DMS153 treated with DMSO at 0.1 percent for 48 hours (cell line): ENCODE measurements at regions not wholly inside any gene's neighbourhood (a gene's known extent, or its start where the extent isn't known, plus 50 kb on each side); places are given as distances from the start of the nearest gene placed in this dataset.
"Not testable (repeated sequence)": the region's sequence is repeated elsewhere in the genome, so short reads cannot be mapped to it uniquely, and the experiment has no call there.

Experiments used
- DNase-seq: peaks from one replicate; lab custom pipeline; 2025; ENCODE audit not compliant: unreplicated experiment; lab: John Stamatoyannopoulos, UW

GRCh38 chr9:68593760-68594159 lies 53.1 kb upstream of the TMEM252 start:
- DNase-seq, result not testable (repeated sequence)

DNA sequence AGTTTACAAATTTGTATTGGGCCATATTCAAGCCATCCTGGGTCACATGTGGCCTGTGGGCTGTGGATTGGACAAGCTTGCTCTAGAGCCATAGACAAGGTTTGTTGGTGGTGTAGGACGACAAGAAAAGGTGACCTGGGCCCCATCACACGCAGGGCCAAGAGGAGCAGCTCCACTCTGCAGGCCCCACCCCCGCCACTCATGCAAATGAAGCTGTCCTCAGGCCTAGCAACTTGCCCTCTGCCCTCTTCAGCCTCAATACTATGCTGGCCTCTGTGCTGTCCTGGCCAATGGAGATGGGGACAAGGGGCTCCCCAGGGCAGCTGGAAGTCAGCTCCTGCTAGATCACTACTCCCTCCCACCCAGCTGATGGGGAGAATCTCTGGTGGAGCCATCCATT lies 55.2 kb upstream of the TMEM252 start:
- DNase-seq, result no peak

GRCh38 chr9:68597362-68597997 lies 56.8 kb upstream of the TMEM252 start:
- DNase-seq, result no peak

GRCh38 chr9:68599826-68600225 lies 59.1 kb upstream of the TMEM252 start:
- no peak for DNase-seq

- DNase-seq, result no peak
These were observed 60.4 kb upstream of the TMEM252 start for GRCh38 chr9:68601081-68601480.

DNA sequence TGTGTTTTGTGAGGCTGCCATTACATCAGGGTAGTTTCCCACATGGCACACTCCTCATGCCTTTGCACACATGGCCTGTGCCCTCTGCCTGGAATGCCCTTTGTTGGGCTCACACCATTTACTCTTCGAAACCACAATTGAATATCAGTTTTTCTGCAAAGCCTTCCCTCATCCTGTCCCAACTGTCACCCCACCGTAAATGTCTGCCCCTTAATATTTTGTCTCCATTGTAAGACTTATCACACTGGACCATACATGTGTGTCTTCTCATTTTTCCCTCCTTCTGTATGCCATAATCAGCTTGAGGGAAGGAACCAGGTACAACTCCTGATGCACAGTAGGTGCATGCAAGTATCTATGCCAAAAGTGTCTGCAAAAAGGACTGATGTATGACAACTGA lies 62.7 kb upstream of the TMEM252 start:
- no peak for DNase-seq

GRCh38 chr9:68608763-68609162 lies 68.1 kb upstream of the TMEM252 start:
- no peak for DNase-seq

- DNase-seq, result no peak
These were observed 69.3 kb upstream of the TMEM252 start for GRCh38 chr9:68609901-68610415.

- no peak for DNase-seq
These were observed 73.4 kb upstream of the TMEM252 start for GRCh38 chr9:68614121-68614520.

DNA sequence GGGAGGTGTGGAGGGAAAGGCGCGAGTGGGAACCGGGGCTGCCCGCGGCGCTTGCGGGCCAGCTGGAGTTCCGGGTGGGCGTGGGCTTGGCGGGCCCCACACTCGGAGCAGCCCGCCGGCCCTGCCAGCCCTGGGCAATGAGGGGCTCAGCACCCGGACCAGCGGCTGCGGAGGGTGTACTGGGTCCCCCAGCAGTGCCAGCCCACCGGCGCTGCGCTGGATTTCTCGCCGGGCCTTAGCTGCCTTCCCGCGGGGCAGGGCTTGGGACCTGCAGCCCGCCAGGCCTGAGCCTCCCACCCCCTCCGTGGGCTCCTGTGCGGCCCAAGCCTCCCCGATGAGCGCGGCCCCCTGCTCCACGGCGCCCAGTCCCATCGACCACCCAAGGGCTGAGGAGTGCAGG lies 76.3 kb upstream of the TMEM252 start:
- DNase-seq, result not testable (repeated sequence)

DNA sequence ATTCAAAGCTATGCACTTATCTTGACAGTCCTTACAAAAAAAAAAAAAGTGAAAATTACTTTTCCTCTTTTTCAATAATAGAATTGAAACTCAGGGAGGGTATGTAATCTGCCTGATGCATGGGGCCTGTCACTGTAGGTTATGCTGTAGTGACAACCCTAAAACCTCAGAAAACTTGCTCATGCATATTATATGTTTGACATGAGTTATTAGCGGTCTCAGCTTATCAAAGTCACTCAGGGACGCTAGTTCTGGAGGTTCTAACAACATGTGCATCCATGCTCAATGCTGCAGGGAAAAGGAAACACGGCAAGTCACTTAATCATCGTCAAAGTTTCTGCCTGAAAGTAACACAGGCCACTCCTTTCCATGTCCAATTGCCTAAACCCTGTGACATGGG lies 78.4 kb upstream of the TMEM252 start:
- DNase-seq, result no peak

DNA sequence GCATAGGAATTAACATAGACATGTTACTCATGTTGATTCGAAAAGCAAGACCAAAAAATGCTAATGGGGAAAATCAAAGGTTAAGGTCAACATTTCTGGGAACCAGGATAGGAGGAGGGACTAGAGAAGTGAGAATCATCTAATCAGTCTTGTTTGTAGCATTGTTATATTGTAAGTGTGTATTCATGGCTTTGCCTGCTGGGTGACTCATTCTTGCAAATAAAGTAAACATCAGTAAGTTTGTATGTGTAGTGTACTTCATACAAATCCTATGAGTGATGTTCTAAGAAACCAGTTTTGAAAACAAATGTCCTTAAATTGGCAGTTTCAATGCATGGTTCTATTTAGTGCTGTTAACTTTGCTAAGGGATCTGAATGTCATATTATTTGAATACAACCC lies 79.0 kb upstream of the TMEM252 start:
- DNase-seq, result no peak

GRCh38 chr9:68625559-68625958 lies 79.5 kb upstream of the PIP5K1B start:
- DNase-seq, result no peak

- DNase-seq, result no peak
These were observed 78.5 kb upstream of the PIP5K1B start for GRCh38 chr9:68626526-68626925.

GRCh38 chr9:68627104-68627503 lies 77.9 kb upstream of the PIP5K1B start:
- no peak for DNase-seq

- DNase-seq, result no peak
These were observed 77.4 kb upstream of the PIP5K1B start for GRCh38 chr9:68627594-68627993.

DNA sequence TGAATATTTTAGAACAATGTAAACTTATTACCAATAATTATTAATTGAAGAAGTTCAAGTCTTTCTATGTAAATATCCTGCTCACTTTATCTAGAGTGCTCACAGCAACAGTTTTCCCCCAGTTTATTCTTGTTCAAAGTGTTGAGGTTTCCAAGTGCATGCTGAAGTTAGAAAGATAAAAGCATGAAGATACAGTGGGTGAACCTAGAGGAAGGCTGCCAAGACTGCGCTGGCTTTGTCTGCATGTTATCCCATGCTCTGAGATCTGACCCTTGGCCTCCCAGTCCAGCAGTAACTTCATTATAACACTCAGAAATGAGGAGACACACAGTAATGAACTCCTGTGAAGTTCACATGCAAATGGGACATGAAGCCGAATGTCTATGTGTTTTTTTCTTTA lies 76.0 kb upstream of the PIP5K1B start:
- DNase-seq, result no peak

DNA sequence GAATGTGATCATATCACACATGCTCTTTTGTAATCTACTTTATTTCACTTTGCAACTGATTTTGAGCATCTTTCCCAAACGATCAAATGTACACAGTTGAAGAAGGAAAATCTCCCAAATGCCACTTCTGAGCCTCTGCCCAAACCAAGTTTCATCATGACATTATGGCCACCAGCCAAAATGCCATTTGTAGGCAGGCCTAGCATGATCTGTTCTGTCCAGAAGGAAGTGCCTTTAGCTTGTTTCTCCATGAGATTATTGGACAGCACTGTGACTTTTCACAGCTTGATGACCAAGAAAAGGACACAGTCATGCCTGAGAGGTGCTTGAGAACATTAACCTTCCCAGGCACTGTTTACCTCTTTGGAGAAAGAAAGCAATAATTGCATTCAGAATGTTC lies 73.2 kb upstream of the PIP5K1B start:
- no peak for DNase-seq

GRCh38 chr9:68637020-68637419 lies 68.0 kb upstream of the PIP5K1B start:
- peak; percentile 77 for DNase-seq

DNA sequence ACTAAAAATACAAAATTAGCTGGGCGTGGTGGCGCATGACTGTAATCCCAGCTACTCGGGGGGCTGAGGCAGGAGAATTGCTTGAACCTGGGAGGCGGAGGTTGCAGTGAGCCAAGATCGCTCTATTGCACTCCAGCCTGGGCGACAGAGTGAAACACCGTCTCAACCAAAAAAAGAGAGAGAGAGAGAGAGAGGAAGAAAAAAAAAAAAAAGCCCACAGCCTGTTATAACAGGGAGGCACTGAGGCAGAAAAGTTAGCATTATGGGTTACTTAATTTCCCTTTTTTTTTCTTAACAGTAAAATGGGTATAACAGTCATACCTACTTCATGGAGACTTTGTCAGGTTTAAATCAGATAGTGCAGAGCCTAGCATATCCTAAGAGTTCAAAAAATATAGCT lies 65.8 kb upstream of the PIP5K1B start:
- DNase-seq, result not testable (repeated sequence)

GRCh38 chr9:68640421-68641089 lies 64.5 kb upstream of the PIP5K1B start:
- no peak for DNase-seq

GRCh38 chr9:68643901-68644809 lies 60.9 kb upstream of the PIP5K1B start:
- DNase-seq, result no peak
